Body of pancreas (tissue), 4 donors: ENCODE measurements at regions not wholly inside any gene's neighbourhood (a gene's known extent, or its start where the extent isn't known, plus 50 kb on each side); places are given as distances from the start of the nearest gene placed in this dataset.
A peak's percentile ranks its signal among the peaks of the same experiment; 100 is the strongest.

ENCODE experiments used
- ATAC-seq: fragments of 150-250 bp; one replicate; pipeline ENCODE4 v1.9.1; 2016
- DNase-seq, 4 donors: peaks; one replicate each; pipeline ENCODE4 v3.0.0-alpha.2; 2019
- H3K27ac ChIP-seq, 4 donors: fragments of 200-600 bp; sonication (generic); 1 replicate in 3 of 4; 2 replicates in 1 of 4; pipeline versions ENCODE4 v1.5.1 to v1.6.1; 2016 to 2019; ENCODE audit warnings: mild to moderate bottlenecking in 1 of 4, mixed read lengths in 1 of 4, moderate library complexity in 1 of 4
- H3K27me3 ChIP-seq, 2 donors: fragments of 200-600 bp; sonication (generic); one replicate each; pipeline ENCODE4 v1.6.0; 2016; ENCODE audit warnings: mild to moderate bottlenecking in 1 of 2
- H3K36me3 ChIP-seq, 2 donors: fragments of 200-600 bp; sonication (generic); replicated peaks in 1 of 2; 2 replicates each; pipeline ENCODE4 v1.5.1; 2016; ENCODE audit warnings: low read depth in 2 of 2; ENCODE audit not compliant: insufficient read depth in 1 of 2
- H3K4me1 ChIP-seq: fragments of 200-600 bp; sonication (generic); one replicate; pipeline ENCODE4 v1.6.0; 2016
- H3K4me3 ChIP-seq, 2 donors: fragments of 200-600 bp; sonication (generic); 1 replicate in 1 of 2; 2 replicates in 1 of 2; pipeline ENCODE4 v1.5.1; 2016 to 2019
- H3K9me3 ChIP-seq, 3 donors: fragments of 200-600 bp; sonication (generic); 1 replicate in 2 of 3; 2 replicates in 1 of 3; pipeline ENCODE4 v1.5.1; 2016
- POLR2A ChIP-seq, 3 donors: fragments of 450-650 bp; IDR thresholded peaks; one replicate each; pipeline ENCODE4 v1.6.1; 2016; ENCODE audit warnings: antibody characterized with exemption in 3 of 3, mild to moderate bottlenecking in 2 of 3
- WGBS, 2 donors: methylation state at CpG; one replicate each; pipeline ENCODE4 v1.1.5; 2017; 5-methylcytosine and 5-hydroxymethylcytosine counted together
- intact Hi-C: fragments of 100-400 bp; cut with DNase I; formaldehyde crosslinking; loops from one replicate; pipeline ENCODE4 v1.15.1; 2023
- TF ChIP-seq, protein P1 (sequence below), 7 experiments: fragments of 450-650 bp in 4 of 7; fragments of 200-600 bp in 3 of 7; sonication (generic) in 3 of 7; IDR thresholded peaks; one replicate each; pipeline ENCODE4 v1.5.1; 2016 to 2019; ENCODE audit warnings: antibody characterized with exemption in 7 of 7

GRCh38 chr16:50485232-50485631 is 63.0 kb upstream of the NKD1 start:
- no peak for ATAC-seq
- no peaks in the 10 kb centered on the region for H3K27me3 ChIP-seq
- no peak for DNase-seq
- no peaks in the 10 kb centered on the region for H3K4me1 ChIP-seq
- H3K9me3 ChIP-seq: no peaks in the 10 kb centered on the region
- no peak overlapping the region for H3K27ac ChIP-seq
- 95 to 96% methylated on average over 2 of the region's 2 CpGs for WGBS, 2 donors
- TF ChIP-seq, protein P1, sequence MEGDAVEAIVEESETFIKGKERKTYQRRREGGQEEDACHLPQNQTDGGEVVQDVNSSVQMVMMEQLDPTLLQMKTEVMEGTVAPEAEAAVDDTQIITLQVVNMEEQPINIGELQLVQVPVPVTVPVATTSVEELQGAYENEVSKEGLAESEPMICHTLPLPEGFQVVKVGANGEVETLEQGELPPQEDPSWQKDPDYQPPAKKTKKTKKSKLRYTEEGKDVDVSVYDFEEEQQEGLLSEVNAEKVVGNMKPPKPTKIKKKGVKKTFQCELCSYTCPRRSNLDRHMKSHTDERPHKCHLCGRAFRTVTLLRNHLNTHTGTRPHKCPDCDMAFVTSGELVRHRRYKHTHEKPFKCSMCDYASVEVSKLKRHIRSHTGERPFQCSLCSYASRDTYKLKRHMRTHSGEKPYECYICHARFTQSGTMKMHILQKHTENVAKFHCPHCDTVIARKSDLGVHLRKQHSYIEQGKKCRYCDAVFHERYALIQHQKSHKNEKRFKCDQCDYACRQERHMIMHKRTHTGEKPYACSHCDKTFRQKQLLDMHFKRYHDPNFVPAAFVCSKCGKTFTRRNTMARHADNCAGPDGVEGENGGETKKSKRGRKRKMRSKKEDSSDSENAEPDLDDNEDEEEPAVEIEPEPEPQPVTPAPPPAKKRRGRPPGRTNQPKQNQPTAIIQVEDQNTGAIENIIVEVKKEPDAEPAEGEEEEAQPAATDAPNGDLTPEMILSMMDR (IDR thresholded peaks at IDR 0.05): no peak
- TF ChIP-seq POLR2A (IDR thresholded peaks at IDR 0.05): no peak
- H3K4me3 ChIP-seq: no peak overlapping the region
- intact Hi-C loops: no loop called here
- H3K36me3 ChIP-seq: no peaks in the 10 kb centered on the region

DNA sequence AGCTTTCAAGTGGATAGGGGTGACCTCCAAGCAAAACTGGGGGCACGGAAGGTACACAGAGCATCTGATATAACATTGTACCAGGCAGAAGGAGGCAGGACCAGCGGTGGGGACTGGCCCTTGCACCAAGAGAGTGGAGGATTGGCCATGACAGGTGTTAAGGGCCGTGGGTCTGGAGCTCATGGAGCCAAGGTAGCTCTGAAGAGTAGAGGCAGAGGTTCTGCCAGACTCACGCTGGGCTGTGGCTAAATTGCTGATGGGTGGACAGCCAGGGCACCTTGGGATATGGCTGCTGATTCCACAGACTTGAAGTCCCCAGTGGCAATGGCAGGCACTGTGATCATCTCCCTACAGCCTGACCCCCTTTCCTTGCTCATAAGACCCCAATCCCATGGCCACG is 65.9 kb upstream of the NKD1 start:
- no peaks in the 10 kb centered on the region for H3K9me3 ChIP-seq
- H3K27me3 ChIP-seq: no peaks in the 10 kb centered on the region
- TF ChIP-seq, protein P1 (IDR thresholded peaks at IDR 0.05): no peak
- TF ChIP-seq POLR2A (IDR thresholded peaks at IDR 0.05): no peak
- ATAC-seq: no peak
- H3K4me3 ChIP-seq: no peak overlapping the region
- no peaks in the 10 kb centered on the region for H3K36me3 ChIP-seq
- H3K27ac ChIP-seq: no peak overlapping the region
- H3K4me1 ChIP-seq: no peaks in the 10 kb centered on the region
- intact Hi-C loops: no loop called here
- 65 to 86% methylated on average over 4 to 5 of the region's 5 CpGs for WGBS, 2 donors
- no peak for DNase-seq

DNA sequence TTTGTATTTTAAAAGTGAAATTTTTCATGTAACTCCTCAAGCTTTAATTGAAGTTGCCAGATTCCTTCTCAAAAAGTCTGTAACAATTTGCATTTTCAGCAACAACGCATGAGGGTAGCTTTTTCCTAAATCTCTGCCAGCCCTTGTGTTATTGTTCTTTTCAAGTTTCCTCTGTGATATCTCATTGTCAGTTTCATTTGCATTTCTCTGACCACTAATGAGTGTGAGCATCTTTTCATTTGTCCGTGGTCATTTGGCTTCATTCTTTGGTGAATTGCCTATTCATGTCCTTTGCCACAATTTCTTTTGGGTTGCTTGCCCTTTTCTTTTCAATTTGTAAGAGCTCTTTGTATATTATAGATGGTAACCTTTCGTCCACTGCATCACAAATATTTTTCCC is 68.0 kb upstream of the NKD1 start:
- H3K27ac ChIP-seq: no peak overlapping the region
- intact Hi-C loops: no loop called here
- no peaks in the 10 kb centered on the region for H3K4me1 ChIP-seq
- no peaks in the 10 kb centered on the region for H3K9me3 ChIP-seq
- no peaks in the 10 kb centered on the region for H3K27me3 ChIP-seq
- ATAC-seq (no peak), DNase-seq (no peak)
- no peaks in the 10 kb centered on the region for H3K36me3 ChIP-seq
- WGBS, 2 donors: 67 to 73% methylated on average over 3 of the region's 3 CpGs
- no peak overlapping the region for H3K4me3 ChIP-seq
- TF ChIP-seq, protein P1 (IDR thresholded peaks at IDR 0.05): no peak
- no peak for TF ChIP-seq POLR2A (IDR thresholded peaks at IDR 0.05)

DNA sequence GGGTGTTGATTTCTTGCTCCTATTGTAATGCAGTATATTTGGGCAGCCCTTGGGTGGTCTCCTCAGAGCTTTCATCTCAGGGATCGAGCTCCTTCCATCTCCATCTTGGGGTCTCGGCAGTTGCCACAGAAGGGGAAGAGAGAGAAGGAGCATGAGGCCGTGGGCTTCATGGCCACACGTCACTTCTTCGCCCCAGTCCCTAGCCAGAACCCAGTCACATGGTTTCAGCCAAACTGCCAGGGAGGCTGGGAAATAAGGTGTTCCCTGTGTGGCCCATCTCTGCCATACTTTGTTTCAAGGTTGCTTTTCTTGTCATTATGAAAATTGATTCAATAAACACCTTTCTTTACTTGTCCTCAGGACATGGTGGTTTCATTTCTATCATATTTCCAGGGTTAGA is 68.4 kb upstream of the NKD1 start:
- Histone ChIP-seq H3K27ac (no peak overlapping the region), H3K9me3 (no peaks in the 10 kb centered on the region), H3K27me3 (no peaks in the 10 kb centered on the region), H3K4me1 (no peaks in the 10 kb centered on the region), H3K36me3 (no peaks in the 10 kb centered on the region), H3K4me3 (no peak overlapping the region)
- intact Hi-C loops: no loop called here
- TF ChIP-seq, protein P1 (IDR thresholded peaks at IDR 0.05): no peak
- ATAC-seq (no peak), DNase-seq (no peak)
- 72 to 74% methylated on average over 5 of the region's 5 CpGs for WGBS, 2 donors

GRCh38 chr16:50478773-50479149 is 69.4 kb upstream of the NKD1 start:
- TF ChIP-seq POLR2A (IDR thresholded peaks at IDR 0.05): no peak
- TF ChIP-seq, protein P1 (IDR thresholded peaks at IDR 0.05): no peak
- Histone ChIP-seq H3K36me3 (no peaks in the 10 kb centered on the region), H3K27ac (no peak overlapping the region), H3K9me3 (no peaks in the 10 kb centered on the region), H3K4me1 (no peaks in the 10 kb centered on the region), H3K27me3 (no peaks in the 10 kb centered on the region), H3K4me3 (no peak overlapping the region)
- WGBS, 2 donors: 44 to 59% methylated on average over 5 to 9 of the region's 9 CpGs
- DNase-seq (peak in 2 of 4 donors; percentile 5 to 46), ATAC-seq (no peak)
- intact Hi-C loops: no loop called here
